HG03196 (cell line): ENCODE measurements at regions not wholly inside any gene's neighbourhood (a gene's known extent, or its start where the extent isn't known, plus 50 kb on each side); places are given as distances from the start of the nearest gene placed in this dataset.

Source experiments
- ATAC-seq: cut with Tn5 transposase; IDR thresholded peaks from one replicate; pipeline ENCODE4 v1.9.1; 2021; ENCODE audit not compliant: unreplicated experiment

DNA sequence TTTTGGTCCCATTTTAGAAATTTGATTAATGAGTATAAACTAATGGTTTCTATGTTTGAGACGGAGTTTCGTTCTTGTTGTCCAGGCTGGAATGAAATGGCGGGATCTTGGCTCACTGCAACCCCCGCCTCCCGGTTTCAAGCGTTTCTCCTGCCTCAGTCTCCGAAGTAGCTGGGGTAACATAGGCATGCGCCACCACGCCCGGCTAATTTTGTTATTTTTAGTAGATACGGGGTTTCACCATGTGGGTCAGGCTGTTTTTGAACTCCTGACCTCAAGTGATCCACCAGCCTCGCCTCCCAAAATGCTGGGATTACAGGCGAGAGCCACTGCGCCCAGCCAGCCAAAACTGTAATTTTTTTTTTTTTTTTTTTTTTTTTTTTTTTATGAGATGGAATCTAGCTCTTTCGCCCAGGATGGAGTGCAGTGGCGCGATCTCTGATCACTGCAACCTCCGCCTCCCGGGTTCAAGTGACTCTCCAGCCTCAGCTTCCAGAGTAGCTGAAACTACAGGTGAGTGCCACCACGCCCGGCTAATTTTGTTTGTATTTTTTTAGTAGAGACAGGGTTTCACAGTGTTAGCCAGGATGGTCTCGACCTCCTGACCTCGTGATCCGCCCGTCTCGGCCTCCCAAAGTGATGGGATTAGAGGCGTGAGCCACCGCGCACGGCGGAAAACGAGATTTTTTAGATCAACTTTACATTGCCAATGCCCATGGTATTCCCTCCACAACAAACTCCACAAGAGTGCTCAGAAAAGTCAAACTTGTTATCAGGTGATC lies 127.8 kb downstream of the HFE start:
- no peak for ATAC-seq

DNA sequence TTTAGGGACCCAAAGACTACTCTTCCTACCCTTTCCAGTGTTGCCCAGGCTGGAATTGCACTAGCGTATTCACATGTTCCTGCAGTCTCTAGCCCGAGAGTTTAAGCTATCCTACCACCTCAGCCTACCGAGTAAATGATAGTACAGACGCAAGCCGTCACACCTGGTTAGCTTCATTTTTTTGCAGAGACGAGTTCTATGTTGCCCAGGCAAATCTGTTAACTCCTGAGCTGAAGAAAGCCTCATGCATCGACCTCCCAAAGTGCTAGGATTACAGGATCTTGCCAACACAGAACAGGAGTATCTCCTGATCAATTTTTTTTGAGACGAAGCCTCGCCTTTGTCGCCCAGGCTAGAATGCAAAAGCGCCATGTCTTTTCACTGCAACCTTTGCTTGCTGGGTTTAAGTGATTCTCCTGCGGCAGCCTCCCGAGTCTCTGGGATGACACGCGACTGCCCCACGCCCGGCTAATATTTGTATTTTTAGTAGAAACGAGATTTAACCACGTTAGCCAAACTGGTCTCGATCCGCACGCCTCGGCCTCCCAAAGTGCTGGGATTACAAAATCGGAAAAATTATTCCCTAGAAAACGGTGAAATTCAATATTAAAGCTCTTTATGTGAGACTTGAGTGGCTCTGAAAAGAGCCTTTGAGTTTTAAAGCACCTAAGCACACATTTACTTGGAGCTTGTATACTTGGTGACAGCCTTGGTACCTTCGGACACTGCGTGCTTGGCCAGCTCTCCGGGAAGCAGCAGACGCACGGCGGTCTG lies 128.5 kb downstream of the HFE start:
- ATAC-seq, result peak; percentile 26

- peak; percentile 73 for ATAC-seq
Observed at GRCh38 chr6:26216359-26216885, 129.2 kb downstream of the HFE start.

- ATAC-seq, result peak; percentile 40
Observed at GRCh38 chr6:26216886-26217713, 129.9 kb downstream of the HFE start.

GRCh38 chr6:26217714-26218075 lies 130.5 kb downstream of the HFE start:
- ATAC-seq, result no peak

DNA sequence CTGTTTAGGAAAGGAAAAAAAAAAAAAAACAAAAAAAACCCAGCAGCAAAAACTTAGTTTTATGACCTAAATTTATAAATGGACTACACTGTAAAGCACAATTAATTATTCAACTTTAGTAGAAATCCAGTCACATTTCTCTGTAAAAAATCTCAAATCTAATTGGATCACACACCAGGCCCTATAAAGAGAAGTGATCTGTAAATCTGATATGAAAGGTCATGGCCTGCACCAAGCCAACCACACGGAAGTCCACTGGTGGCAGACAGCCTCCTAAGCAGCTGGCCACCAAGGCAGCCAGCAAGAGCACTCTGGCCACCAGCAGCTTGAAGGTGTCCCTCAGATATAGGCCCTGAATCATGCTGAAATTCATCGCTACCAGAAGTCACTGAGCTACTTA lies 131.6 kb downstream of the HFE start:
- ATAC-seq, result no peak

DNA sequence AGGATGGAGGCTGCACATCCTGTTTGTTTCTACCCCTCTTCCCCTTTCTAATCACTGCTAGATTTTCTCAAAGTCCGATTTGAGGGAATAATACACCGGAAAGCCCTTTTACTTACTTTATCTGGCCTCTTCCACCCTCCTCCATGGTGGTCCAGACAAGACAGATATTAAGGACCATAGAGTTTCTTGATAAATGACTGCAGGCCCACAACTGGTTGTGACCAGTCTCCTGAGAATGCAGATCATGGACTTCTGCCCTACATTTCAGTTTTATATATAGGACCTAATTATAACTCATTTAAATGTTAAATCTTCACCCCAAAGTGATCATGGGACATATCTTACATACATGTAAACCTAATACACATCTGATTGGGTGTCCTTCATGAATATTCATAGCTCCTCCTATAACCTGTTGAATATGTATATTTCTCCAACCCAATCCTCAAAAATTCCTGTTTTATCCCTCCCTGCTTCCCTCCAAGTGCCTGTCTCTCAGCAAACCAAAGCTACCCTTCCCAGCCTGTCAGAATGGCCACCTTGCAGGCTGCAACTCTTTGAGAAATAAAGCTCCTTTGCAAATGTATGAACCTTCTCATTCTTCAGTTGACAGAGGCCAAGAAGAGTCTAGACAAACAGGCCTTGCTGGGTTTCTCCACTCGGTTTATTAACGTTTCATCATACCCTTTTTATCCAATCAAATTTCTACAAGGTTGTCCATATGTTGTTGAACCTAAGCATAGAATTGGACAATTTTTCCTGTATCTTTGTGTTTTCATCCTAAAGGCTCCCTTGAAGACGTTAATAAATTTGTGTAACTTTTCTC lies 133.1 kb downstream of the HFE start:
- ATAC-seq, result no peak

DNA sequence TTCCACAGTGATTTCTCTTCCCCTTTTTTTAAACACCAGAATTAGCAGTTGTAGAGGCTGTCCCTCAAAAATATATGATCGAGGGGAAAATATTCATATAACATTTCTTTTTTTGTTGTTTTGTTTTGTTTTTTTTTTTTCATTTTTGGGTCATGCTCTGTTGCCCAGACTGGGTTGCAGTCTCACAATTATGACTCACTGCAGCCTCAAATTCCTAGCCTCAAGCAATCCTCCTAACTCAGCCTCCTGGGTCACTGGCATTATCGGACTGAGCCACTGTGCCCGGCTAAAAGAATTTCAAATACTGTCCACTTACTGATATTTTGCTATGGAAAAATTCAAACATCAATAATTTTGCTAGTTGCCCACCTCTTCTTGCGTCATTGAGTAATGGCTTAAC lies 134.0 kb downstream of the HFE start:
- no peak for ATAC-seq

DNA sequence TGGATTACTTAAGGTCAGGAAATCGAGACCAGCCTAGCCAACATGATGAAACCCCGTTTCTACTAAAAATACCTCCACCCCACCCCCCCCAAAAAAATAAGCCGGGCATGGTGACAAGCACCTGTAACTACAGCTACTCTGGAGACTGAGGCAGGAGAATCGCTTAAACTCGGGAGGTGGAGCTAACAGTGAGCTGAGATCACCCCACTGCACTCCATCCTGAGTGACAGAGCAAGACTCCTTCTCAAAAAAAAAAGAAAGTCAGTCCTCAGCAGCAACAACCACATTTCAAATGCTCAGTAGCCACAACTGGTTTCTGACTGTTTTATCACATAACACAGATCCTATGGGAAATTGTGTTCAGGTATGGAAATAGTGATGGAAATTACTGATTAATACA lies 135.3 kb downstream of the HFE start:
- no peak for ATAC-seq

- peak; percentile 4 for ATAC-seq
Observed at GRCh38 chr6:26223228-26223627, 136.0 kb downstream of the HFE start.

GRCh38 chr6:26223650-26224546 lies 136.7 kb downstream of the HFE start:
- peak; percentile 61 for ATAC-seq

- ATAC-seq, result no peak
Observed at GRCh38 chr6:26224547-26224912, 137.3 kb downstream of the HFE start.

- ATAC-seq, result no peak
Observed at GRCh38 chr6:26224940-26225847, 138.0 kb downstream of the HFE start.

DNA sequence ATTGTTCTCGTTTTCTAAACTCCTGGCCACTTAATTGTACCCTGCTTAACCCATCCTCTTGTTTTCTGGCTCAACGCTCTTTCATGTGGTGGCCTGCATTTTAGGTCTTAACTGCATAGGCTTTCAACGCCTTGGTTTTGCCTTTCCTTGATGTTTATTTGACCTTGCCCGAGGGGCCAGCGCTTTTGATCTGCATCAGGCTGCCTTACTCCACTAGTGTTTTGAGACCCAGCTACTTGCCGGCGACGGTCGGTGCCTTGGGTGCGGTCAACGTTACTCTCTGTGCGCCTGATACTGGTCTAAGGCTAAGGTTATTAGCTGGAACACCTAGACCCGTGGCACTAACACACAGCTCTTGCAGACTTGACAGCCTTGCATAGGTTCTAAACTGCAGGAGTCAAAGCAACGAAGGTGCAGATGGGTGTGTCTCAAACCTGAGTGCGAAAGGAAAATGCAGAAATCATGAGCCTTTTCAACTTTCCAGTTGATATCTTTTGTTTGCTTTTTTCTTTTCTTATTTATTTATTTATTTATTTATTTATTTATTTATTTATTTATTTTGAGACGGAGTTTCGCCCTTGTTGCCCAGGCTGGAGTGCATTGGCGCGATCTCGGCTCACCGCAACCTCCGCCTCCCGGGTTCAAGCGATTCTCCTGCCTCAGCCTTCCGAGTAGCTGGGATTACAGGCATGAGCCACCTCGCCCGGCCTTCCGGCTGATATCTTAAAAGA lies 138.8 kb downstream of the HFE start:
- ATAC-seq, result no peak

- ATAC-seq, result no peak
Observed at GRCh38 chr6:26226579-26226967, 138.4 kb upstream of the BTN3A2 start.

GRCh38 chr6:26230351-26230750 lies 134.6 kb upstream of the BTN3A2 start:
- no peak for ATAC-seq

DNA sequence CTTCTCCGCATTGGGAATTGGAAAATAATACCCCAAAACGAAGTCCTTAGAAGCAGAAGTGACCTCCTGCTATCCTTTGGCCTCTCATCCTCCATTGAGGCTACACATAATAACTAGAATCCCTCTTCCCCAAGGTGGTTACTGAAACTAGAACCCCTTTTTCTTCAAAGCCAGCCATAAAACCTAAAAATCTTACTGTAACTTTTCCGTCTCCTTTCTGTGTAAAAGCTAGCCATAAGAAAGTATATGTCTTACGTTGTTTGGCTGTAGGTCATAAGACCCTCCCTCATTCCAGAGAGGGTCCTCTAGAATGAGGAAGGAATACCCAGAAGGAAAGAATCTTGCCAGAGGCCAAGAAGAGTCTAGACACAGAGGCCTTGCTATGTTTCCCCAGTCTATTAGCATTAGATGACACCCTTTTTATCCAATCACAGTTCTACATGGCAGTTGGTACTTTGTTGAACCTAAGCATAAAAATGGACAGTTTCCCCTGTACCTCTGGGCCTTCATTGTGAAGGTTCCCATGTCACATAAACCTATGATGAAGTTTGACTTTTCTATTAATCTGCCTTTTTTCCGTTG lies 133.9 kb upstream of the BTN3A2 start:
- ATAC-seq, result no peak
